A673 (cell line): ENCODE measurements at regions not wholly inside any gene's neighbourhood (a gene's known extent, or its start where the extent isn't known, plus 50 kb on each side); places are given as distances from the start of the nearest gene placed in this dataset.

Experiments used
- EZH2 ChIP-seq: fragments of 200-600 bp; sonication (generic); IDR thresholded peaks from 2 replicates; pipeline ENCODE4 v1.6.1; 2017; ENCODE audit warnings: borderline replicate concordance, low read depth, mild to moderate bottlenecking, mixed read lengths, antibody characterized with exemption, low read length; ENCODE audit not compliant: poor library complexity, severe bottlenecking
- TF ChIP-seq, protein P1 (sequence below): fragments of 300-800, 200-600 bp; sonication (generic); conservative IDR thresholded peaks from 2 replicates; pipeline ENCODE4 v1.5.1; 2017; ENCODE audit warnings: low read depth, mild to moderate bottlenecking, antibody characterized with exemption, low read length, moderate library complexity, mixed read lengths

DNA sequence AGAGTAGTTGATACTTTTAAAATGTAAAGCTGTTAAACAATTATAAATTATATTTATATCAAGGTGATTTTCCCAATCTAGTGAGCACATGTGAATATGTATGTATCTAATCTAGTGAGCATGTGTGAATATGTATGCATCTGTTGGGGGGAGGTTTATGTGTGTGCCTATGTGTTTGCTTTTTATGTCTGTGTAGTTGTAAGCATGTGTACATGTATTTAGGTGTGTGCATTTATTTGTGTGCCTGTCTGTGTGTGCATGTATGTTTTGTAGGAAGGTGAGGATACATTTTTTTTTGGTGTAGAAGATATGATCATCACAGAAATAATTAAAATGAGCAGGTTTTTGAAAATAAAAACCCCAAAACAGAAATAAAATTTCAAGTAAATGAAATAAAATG is 318.9 kb upstream of the CHRM3 start:
- TF ChIP-seq, protein P1, sequence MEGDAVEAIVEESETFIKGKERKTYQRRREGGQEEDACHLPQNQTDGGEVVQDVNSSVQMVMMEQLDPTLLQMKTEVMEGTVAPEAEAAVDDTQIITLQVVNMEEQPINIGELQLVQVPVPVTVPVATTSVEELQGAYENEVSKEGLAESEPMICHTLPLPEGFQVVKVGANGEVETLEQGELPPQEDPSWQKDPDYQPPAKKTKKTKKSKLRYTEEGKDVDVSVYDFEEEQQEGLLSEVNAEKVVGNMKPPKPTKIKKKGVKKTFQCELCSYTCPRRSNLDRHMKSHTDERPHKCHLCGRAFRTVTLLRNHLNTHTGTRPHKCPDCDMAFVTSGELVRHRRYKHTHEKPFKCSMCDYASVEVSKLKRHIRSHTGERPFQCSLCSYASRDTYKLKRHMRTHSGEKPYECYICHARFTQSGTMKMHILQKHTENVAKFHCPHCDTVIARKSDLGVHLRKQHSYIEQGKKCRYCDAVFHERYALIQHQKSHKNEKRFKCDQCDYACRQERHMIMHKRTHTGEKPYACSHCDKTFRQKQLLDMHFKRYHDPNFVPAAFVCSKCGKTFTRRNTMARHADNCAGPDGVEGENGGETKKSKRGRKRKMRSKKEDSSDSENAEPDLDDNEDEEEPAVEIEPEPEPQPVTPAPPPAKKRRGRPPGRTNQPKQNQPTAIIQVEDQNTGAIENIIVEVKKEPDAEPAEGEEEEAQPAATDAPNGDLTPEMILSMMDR = no peak
- no peak for TF ChIP-seq EZH2
